IPS-18a (cell line): ENCODE measurements at regions not wholly inside any gene's neighbourhood (a gene's known extent, or its start where the extent isn't known, plus 50 kb on each side); places are given as distances from the start of the nearest gene placed in this dataset.

ENCODE experiments used
- H3K27ac ChIP-seq: one replicate; pipeline ENCODE4 v1.5.1; 2013; ENCODE audit warnings: low read length
- H3K27me3 ChIP-seq: one replicate; pipeline ENCODE4 v1.6.1; 2013; ENCODE audit warnings: mild to moderate bottlenecking, low read length; ENCODE audit not compliant: control insufficient read depth, insufficient read depth
- H3K36me3 ChIP-seq: one replicate; pipeline ENCODE4 v1.6.1; 2013; ENCODE audit warnings: low read depth, low read length; ENCODE audit not compliant: control insufficient read depth
- H3K4me1 ChIP-seq: one replicate; pipeline ENCODE4 v1.6.1; 2013; ENCODE audit warnings: low read depth, low read length; ENCODE audit not compliant: control insufficient read depth
- H3K4me3 ChIP-seq: one replicate; pipeline ENCODE4 v1.5.1; 2013; ENCODE audit warnings: low read length
- H3K9ac ChIP-seq: one replicate; pipeline ENCODE4 v1.6.1; 2013; ENCODE audit warnings: mild to moderate bottlenecking, low read length, moderate library complexity
- H3K9me3 ChIP-seq: one replicate; pipeline ENCODE4 v1.6.1; 2013; ENCODE audit warnings: low read depth, low read length; ENCODE audit not compliant: control insufficient read depth

GRCh38 chr15:62822228-62822627, 220.3 kb upstream of the TPM1 start:
- H3K9ac ChIP-seq = no peak overlapping the region
- no peaks in the 10 kb centered on the region for H3K4me1 ChIP-seq
- no peak overlapping the region for H3K27ac ChIP-seq
- no peaks in the 10 kb centered on the region for H3K36me3 ChIP-seq
- no peak overlapping the region for H3K4me3 ChIP-seq
- H3K27me3 ChIP-seq = no peaks in the 10 kb centered on the region
- no peaks in the 10 kb centered on the region for H3K9me3 ChIP-seq

GRCh38 chr15:62823561-62823960, 219.0 kb upstream of the TPM1 start:
- no peaks in the 10 kb centered on the region for H3K36me3 ChIP-seq
- no peak overlapping the region for H3K27ac ChIP-seq
- H3K9me3 ChIP-seq = no peaks in the 10 kb centered on the region
- no peak overlapping the region for H3K4me3 ChIP-seq
- no peaks in the 10 kb centered on the region for H3K27me3 ChIP-seq
- no peak overlapping the region for H3K9ac ChIP-seq
- H3K4me1 ChIP-seq = no peaks in the 10 kb centered on the region

- no peak overlapping the region for H3K27ac ChIP-seq
- H3K36me3 ChIP-seq = no peaks in the 10 kb centered on the region
- H3K9ac ChIP-seq = no peak overlapping the region
- no peaks in the 10 kb centered on the region for H3K9me3 ChIP-seq
- no peaks in the 10 kb centered on the region for H3K27me3 ChIP-seq
- H3K4me1 ChIP-seq = no peaks in the 10 kb centered on the region
- H3K4me3 ChIP-seq = no peak overlapping the region
Measured at GRCh38 chr15:62824111-62825015, 218.2 kb upstream of the TPM1 start.

DNA sequence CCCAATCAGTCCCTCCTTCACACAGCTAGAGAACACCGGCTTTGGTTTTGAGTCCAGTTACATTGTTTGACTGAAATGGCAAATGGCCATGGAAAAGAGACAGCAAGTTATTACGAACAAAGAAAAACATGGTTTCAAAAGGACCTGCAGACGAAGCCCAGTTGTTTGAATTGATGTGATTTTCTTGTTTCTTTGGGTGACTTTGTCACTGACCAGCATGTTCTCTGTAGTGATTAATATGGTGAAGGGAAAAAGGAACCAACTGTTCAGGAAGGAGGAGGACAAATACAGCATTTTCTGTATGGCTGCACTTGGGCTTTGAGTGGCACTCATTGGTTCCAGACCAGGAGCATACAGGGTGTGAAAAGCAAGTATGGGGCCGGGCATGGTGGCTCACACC, 217.4 kb upstream of the TPM1 start:
- H3K36me3 ChIP-seq = no peaks in the 10 kb centered on the region
- H3K9me3 ChIP-seq = no peaks in the 10 kb centered on the region
- H3K4me1 ChIP-seq = no peaks in the 10 kb centered on the region
- H3K27ac ChIP-seq = no peak overlapping the region
- no peak overlapping the region for H3K9ac ChIP-seq
- H3K4me3 ChIP-seq = no peak overlapping the region
- no peaks in the 10 kb centered on the region for H3K27me3 ChIP-seq

DNA sequence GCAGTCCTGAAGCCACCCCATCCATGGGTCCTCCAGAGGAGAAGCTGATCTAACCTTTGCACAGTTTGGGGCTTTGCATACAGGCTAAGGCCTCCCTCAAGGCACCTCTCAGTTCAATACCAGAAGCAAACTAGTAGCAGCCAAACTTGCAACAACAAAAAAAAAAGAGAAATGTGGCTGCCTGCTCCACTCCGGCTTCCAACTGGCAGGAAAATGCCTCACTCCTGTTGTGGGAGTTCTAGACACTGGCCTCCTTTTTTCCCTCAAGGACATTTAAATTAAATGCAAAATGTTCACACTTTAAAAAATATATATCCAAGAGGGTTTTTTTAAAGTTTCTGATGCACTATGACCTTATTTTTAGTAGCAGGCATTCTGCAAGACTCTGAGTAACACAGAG, 216.0 kb upstream of the TPM1 start:
- no peak overlapping the region for H3K9ac ChIP-seq
- no peaks in the 10 kb centered on the region for H3K27me3 ChIP-seq
- H3K4me1 ChIP-seq = no peaks in the 10 kb centered on the region
- no peak overlapping the region for H3K27ac ChIP-seq
- no peaks in the 10 kb centered on the region for H3K9me3 ChIP-seq
- no peak overlapping the region for H3K4me3 ChIP-seq
- no peaks in the 10 kb centered on the region for H3K36me3 ChIP-seq

DNA sequence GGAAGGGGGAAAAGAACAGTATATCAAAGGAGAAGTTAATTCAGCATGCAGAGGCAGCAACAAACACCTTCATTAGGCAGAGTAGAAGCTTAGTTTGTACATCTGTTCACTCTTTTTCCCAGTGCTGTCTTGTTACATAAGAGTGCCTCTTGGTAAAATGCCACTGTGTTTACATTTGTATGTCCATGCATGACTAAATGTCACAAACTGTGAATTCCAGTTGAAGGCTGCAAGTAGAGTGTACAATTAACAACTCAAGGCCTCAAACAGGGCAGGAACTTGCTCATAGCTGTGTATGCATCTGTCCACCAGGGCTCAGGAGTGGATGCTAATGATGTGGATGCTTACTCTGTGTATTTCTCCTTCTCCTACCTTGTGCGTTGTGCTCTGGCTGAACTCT, 214.2 kb upstream of the TPM1 start:
- H3K9me3 ChIP-seq = no peaks in the 10 kb centered on the region
- H3K27me3 ChIP-seq = no peaks in the 10 kb centered on the region
- peaks cover 3% of the 10 kb centered on the region for H3K4me1 ChIP-seq
- no peak overlapping the region for H3K9ac ChIP-seq
- H3K27ac ChIP-seq = no peak overlapping the region
- no peaks in the 10 kb centered on the region for H3K36me3 ChIP-seq
- H3K4me3 ChIP-seq = no peak overlapping the region

DNA sequence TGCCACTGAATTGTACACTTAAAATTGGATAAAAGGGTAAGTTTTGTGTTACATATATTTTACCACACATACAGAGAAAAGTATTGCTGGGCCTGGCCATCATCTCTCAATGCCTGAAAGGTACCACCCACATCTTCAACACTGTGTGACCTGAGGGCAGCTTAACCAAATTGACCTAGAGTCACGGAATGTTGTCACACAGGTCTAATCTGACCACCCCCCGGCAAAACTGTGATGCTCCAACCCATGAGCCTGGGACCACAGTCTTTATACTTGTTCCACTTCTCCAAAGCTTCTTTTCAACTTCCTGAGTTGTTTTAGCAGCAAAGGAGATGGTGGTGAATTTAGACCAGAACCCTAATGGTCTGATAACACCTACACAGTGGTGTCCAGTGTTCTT, 210.3 kb upstream of the TPM1 start:
- no peaks in the 10 kb centered on the region for H3K36me3 ChIP-seq
- H3K9ac ChIP-seq = no peak overlapping the region
- H3K9me3 ChIP-seq = no peaks in the 10 kb centered on the region
- H3K27ac ChIP-seq = no peak overlapping the region
- H3K4me3 ChIP-seq = no peak overlapping the region
- no peaks in the 10 kb centered on the region for H3K27me3 ChIP-seq
- peaks cover 15% of the 10 kb centered on the region for H3K4me1 ChIP-seq

GRCh38 chr15:62833646-62834045, 208.9 kb upstream of the TPM1 start:
- Histone ChIP-seq H3K27ac (no peak overlapping the region), H3K4me1 (peaks cover 15% of the 10 kb centered on the region), H3K4me3 (no peak overlapping the region), H3K36me3 (no peaks in the 10 kb centered on the region), H3K27me3 (no peaks in the 10 kb centered on the region), H3K9ac (no peak overlapping the region), H3K9me3 (no peaks in the 10 kb centered on the region)

GRCh38 chr15:62834686-62835329, 207.7 kb upstream of the TPM1 start:
- Histone ChIP-seq H3K4me1 (peaks cover 15% of the 10 kb centered on the region), H3K27ac (no peak overlapping the region), H3K4me3 (no peak overlapping the region), H3K9me3 (no peaks in the 10 kb centered on the region), H3K27me3 (no peaks in the 10 kb centered on the region), H3K36me3 (no peaks in the 10 kb centered on the region), H3K9ac (no peak overlapping the region)

- no peaks in the 10 kb centered on the region for H3K36me3 ChIP-seq
- H3K4me1 ChIP-seq = peaks cover 15% of the 10 kb centered on the region
- H3K9me3 ChIP-seq = no peaks in the 10 kb centered on the region
- H3K27me3 ChIP-seq = no peaks in the 10 kb centered on the region
- H3K4me3 ChIP-seq = no peak overlapping the region
- H3K27ac ChIP-seq = no peak overlapping the region
- no peak overlapping the region for H3K9ac ChIP-seq
Measured at GRCh38 chr15:62835351-62835750, 207.2 kb upstream of the TPM1 start.

GRCh38 chr15:62835762-62836161, 206.8 kb upstream of the TPM1 start:
- H3K9me3 ChIP-seq = no peaks in the 10 kb centered on the region
- no peaks in the 10 kb centered on the region for H3K27me3 ChIP-seq
- H3K4me1 ChIP-seq = peaks cover 15% of the 10 kb centered on the region
- H3K9ac ChIP-seq = no peak overlapping the region
- no peak overlapping the region for H3K4me3 ChIP-seq
- H3K27ac ChIP-seq = no peak overlapping the region
- no peaks in the 10 kb centered on the region for H3K36me3 ChIP-seq
